HepG2 (cell line): ENCODE measurements at regions not wholly inside any gene's neighbourhood (a gene's known extent, or its start where the extent isn't known, plus 50 kb on each side); places are given as distances from the start of the nearest gene placed in this dataset.

ENCODE experiments used
- ATAC-seq: fragments of 200-7000 bp; cut with Tn5 transposase; 3 replicates; pipeline ENCODE4 v1.9.1; 2020; ENCODE audit warnings: mild to moderate bottlenecking, moderate library complexity
- BruUV-seq: library from RNA; stranded (reverse); fragments of 400-500 nt; replicated peaks from 2 replicates; lab custom pipeline; 2021; lab: Mats Ljungman, UMichigan
- CTCF ChIA-PET: fragments of 300-600 bp; formaldehyde crosslinking; extraction: SDS; loops from one replicate; lab custom pipeline; 2021; ENCODE audit warnings: low total read pairs, inconsistent platforms, low intra/inter-chr PET ratio; lab: Yijun Ruan, JAX
- POLR2A ChIA-PET: fragments of 350-600 bp; sonication (Branson Sonifier 250); formaldehyde crosslinking; loops from one replicate; lab custom pipeline; 2020; ENCODE audit warnings: antibody characterized with exemption, inconsistent platforms; lab: Yijun Ruan, JAX
- DNase-seq: peaks from one replicate; pipeline ENCODE4 v3.0.0-alpha.2; 2015; ENCODE audit warnings: low spot score
- FAIRE-seq: peaks from 3 replicates; lab custom pipeline; 2011; peaks lifted over from hg19 to GRCh38; lab: Jason Lieb, UNC
- H2AFZ ChIP-seq: one replicate; pipeline ENCODE4 v1.6.1; 2011; ENCODE audit warnings: low read length, inconsistent platforms
- H3K27ac ChIP-seq: fragments of 300-600 bp; 3 replicates; pipeline ENCODE4 v1.8.0; 2011; ENCODE audit warnings: mixed run types, mild to moderate bottlenecking, mixed read lengths, low read length, inconsistent platforms; ENCODE audit not compliant: insufficient read depth; ENCODE audit errors: extremely low read length
- H3K27me3 ChIP-seq, 2 experiments: fragments of 200-600 bp in 1 of 2; 2 replicates in 1 of 2; 3 replicates in 1 of 2; pipeline versions ENCODE4 v1.6.0 to v1.8.0; 2011; ENCODE audit warnings: low read length in 2 of 2, mild to moderate bottlenecking in 2 of 2, moderate library complexity in 2 of 2, inconsistent platforms in 1 of 2; ENCODE audit not compliant: insufficient read depth in 2 of 2, control insufficient read depth in 1 of 2
- H3K36me3 ChIP-seq, 2 experiments: fragments of 200-600 bp in 1 of 2; replicated peaks in 1 of 2; 2 replicates in 1 of 2; 3 replicates in 1 of 2; pipeline versions ENCODE4 v1.5.1 to v1.8.0; 2011; ENCODE audit warnings: low read length in 2 of 2, inconsistent platforms in 1 of 2; ENCODE audit not compliant: insufficient read depth in 2 of 2, control insufficient read depth in 1 of 2
- H3K4me1 ChIP-seq: 2 replicates; pipeline ENCODE4 v1.5.1; 2012; ENCODE audit warnings: low read length, inconsistent platforms; ENCODE audit not compliant: insufficient read depth
- H3K4me2 ChIP-seq: 2 replicates; pipeline ENCODE4 v1.6.0; 2011; ENCODE audit warnings: low read depth, low read length, inconsistent platforms
- H3K4me3 ChIP-seq, 3 experiments: fragments of 200-600 bp in 1 of 3; sonication (generic), shearing (Covaris generic) in 1 of 3; replicated peaks in 1 of 3; 2 replicates each; pipeline ENCODE4 v1.5.1; 2011 to 2016; ENCODE audit warnings: low read length in 3 of 3, inconsistent platforms in 2 of 3, low read depth in 2 of 3, mild to moderate bottlenecking in 2 of 3, control low read depth in 1 of 3, mixed read lengths in 1 of 3; ENCODE audit not compliant: insufficient read depth in 1 of 3
- H3K79me2 ChIP-seq: one replicate; pipeline ENCODE4 v1.6.1; 2011; ENCODE audit warnings: low read length, inconsistent platforms; ENCODE audit not compliant: insufficient read depth
- H3K9ac ChIP-seq: 2 replicates; pipeline ENCODE4 v1.6.0; 2011; ENCODE audit warnings: mild to moderate bottlenecking, low read depth, low read length, inconsistent platforms; ENCODE audit not compliant: insufficient read depth
- H3K9me3 ChIP-seq: 2 replicates; pipeline ENCODE4 v1.5.1; 2012; ENCODE audit warnings: mild to moderate bottlenecking, low read length
- H4K20me1 ChIP-seq: 2 replicates; pipeline ENCODE4 v1.6.0; 2011; ENCODE audit warnings: inconsistent platforms, mild to moderate bottlenecking, low read length, moderate library complexity; ENCODE audit not compliant: insufficient read depth
- CEBPB ChIP-seq: IDR thresholded peaks from 2 replicates; pipeline ENCODE4 v1.6.1; 2011; ENCODE audit warnings: low read depth, low read length, improper control_type of control experiment, borderline replicate concordance
- CENPX ChIP-seq: sonication (generic); formaldehyde crosslinking; IDR thresholded peaks from 2 replicates; pipeline ENCODE4 v1.9.0; 2021; ENCODE audit warnings: mild to moderate bottlenecking, missing genetic modification reagents, moderate library complexity
- FOXP1 ChIP-seq, 2 experiments: fragments of 450-650 bp in 1 of 2; IDR thresholded peaks; 2 replicates each; pipeline ENCODE4 v1.6.1; 2017 to 2018; ENCODE audit warnings: antibody characterized with exemption in 1 of 2
- KDM6A ChIP-seq: IDR thresholded peaks from 2 replicates; pipeline ENCODE4 v1.6.1; 2016; ENCODE audit warnings: low read depth
- KLF16 ChIP-seq, 2 experiments: sonication (generic) in 1 of 2; formaldehyde crosslinking in 1 of 2; IDR thresholded peaks; 2 replicates each; pipeline versions ENCODE4 v1.6.1 to v1.8.0; 2016 to 2023; ENCODE audit warnings: missing genetic modification reagents in 2 of 2, missing compliant biosample characterization in 1 of 2
- SSRP1 ChIP-seq: IDR thresholded peaks from 2 replicates; pipeline ENCODE4 v1.6.1; 2016; ENCODE audit warnings: control low read depth
- WGBS: methylation state at CpG from one replicate; pipeline ENCODE4 v1.1.6; 2017; ENCODE audit warnings: low lambda C conversion rate; 5-methylcytosine and 5-hydroxymethylcytosine counted together
- in situ Hi-C: cut with HindIII; loops from 2 replicates; pipeline ENCODE4 v1.10.0; 2017; ENCODE audit warnings: low pct_unique_long_range_greater_than_20kb; ENCODE audit not compliant: extremely low pct_ligation_motif_present
- intact Hi-C: fragments of 100-400 bp; cut with micrococcal nuclease; formaldehyde crosslinking; loops from one replicate; pipeline ENCODE4 v1.10.0; 2022; ENCODE audit not compliant: unreplicated experiment
- TF ChIP-seq, protein P1 (sequence below), 2 experiments: fragments of 450-650 bp in 1 of 2; sonication (generic) in 1 of 2; formaldehyde crosslinking in 1 of 2; IDR thresholded peaks; 2 replicates each; pipeline versions ENCODE4 v1.6.1 to v1.8.0; 2016 to 2022; ENCODE audit warnings: antibody characterized with exemption in 1 of 2, mild to moderate bottlenecking in 1 of 2, missing genetic modification reagents in 1 of 2
- TF ChIP-seq, protein P2 (sequence below), 2 experiments: sonication (generic) in 1 of 2; formaldehyde crosslinking in 1 of 2; IDR thresholded peaks; 2 replicates each; pipeline versions ENCODE4 v1.6.1 to v1.9.0; 2014 to 2022; ENCODE audit warnings: antibody characterized with exemption in 1 of 2, borderline replicate concordance in 1 of 2, inconsistent platforms in 1 of 2, low read depth in 1 of 2, missing genetic modification reagents in 1 of 2

DNA sequence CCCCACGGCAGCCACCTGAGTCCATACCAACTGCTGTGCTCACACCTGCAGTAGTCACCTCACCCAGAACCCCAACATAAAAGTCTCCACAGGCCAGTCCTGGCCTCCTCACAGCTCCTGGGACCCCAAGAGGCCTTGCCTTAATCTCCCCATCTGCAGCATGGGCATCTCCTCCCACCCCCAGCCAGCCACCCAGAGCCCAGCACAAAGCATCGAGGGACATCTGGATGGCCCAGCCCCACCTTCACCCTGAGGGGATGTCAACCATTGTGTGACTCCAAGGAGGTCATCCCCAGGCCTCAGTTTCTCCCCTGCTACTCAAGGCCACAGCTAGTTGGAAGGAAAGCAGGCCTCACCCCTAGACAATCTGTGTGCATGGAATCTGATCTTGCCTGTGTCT, 1775.3 kb downstream of the TP53TG3F start (continued):
- TF ChIP-seq, protein P1, sequence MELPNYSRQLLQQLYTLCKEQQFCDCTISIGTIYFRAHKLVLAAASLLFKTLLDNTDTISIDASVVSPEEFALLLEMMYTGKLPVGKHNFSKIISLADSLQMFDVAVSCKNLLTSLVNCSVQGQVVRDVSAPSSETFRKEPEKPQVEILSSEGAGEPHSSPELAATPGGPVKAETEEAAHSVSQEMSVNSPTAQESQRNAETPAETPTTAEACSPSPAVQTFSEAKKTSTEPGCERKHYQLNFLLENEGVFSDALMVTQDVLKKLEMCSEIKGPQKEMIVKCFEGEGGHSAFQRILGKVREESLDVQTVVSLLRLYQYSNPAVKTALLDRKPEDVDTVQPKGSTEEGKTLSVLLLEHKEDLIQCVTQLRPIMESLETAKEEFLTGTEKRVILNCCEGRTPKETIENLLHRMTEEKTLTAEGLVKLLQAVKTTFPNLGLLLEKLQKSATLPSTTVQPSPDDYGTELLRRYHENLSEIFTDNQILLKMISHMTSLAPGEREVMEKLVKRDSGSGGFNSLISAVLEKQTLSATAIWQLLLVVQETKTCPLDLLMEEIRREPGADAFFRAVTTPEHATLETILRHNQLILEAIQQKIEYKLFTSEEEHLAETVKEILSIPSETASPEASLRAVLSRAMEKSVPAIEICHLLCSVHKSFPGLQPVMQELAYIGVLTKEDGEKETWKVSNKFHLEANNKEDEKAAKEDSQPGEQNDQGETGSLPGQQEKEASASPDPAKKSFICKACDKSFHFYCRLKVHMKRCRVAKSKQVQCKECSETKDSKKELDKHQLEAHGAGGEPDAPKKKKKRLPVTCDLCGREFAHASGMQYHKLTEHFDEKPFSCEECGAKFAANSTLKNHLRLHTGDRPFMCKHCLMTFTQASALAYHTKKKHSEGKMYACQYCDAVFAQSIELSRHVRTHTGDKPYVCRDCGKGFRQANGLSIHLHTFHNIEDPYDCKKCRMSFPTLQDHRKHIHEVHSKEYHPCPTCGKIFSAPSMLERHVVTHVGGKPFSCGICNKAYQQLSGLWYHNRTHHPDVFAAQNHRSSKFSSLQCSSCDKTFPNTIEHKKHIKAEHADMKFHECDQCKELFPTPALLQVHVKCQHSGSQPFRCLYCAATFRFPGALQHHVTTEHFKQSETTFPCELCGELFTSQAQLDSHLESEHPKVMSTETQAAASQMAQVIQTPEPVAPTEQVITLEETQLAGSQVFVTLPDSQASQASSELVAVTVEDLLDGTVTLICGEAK (IDR thresholded peaks at IDR 0.05) = no peak
- TF ChIP-seq, protein P1 (CRISPR knock-in tag; IDR thresholded peaks at IDR 0.05) = no peak
- no peak for TF ChIP-seq KLF16 (CRISPR knock-in tag; IDR thresholded peaks at IDR 0.05)
- TF ChIP-seq, all 625 proteins: peak for 0

DNA sequence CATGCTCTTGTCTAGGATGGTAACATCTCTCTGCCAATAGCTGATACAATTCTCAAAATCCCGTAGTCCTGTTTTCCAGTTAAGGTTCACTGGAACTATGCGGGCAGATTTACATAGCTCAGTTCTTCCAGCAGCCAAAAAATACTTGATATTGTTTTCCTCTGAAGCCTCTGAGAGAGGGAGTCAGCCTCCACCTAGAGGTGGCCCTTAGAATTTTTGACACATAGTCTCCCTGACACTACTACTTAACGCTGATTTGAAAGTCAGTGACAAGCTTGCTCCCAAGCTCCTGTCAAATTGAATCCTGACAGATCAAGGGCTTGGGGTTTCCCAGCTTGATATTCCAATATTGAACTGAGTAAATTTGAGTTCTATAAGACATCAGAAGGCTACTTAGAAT, 1780.1 kb downstream of the TP53TG3F start:
- Histone ChIP-seq H3K36me3 (no peaks in the 10 kb centered on the region), H3K9me3 (peaks cover 97% of the 10 kb centered on the region), H3K9ac (no peak overlapping the region), H3K79me2 (no peaks in the 10 kb centered on the region), H3K4me3 (no peak overlapping the region), H3K27me3 (no peaks in the 10 kb centered on the region), H2AFZ (no peak overlapping the region), H3K4me1 (no peaks in the 10 kb centered on the region), H4K20me1 (no peaks in the 10 kb centered on the region), H3K4me2 (no peak overlapping the region), H3K27ac (no peak overlapping the region)
- ATAC-seq = no peak
- no TSS peak for BruUV-seq
- in situ Hi-C loops = no loop called here
- POLR2A ChIA-PET = no interaction called here
- 25% methylated on average over 3 of the region's 3 CpGs for WGBS
- FAIRE-seq = no peak
- DNase-seq = no peak
- CTCF ChIA-PET = no interaction called here
- intact Hi-C loops = no loop called here
- TF ChIP-seq CEBPB = no peak
- no peak for TF ChIP-seq SSRP1
- TF ChIP-seq CENPX (CRISPR knock-in tag) = no peak
- TF ChIP-seq KDM6A (CRISPR knock-in tag) = no peak
- no peak for TF ChIP-seq FOXP1 (IDR thresholded peaks at IDR 0.05)
- TF ChIP-seq FOXP1 (CRISPR knock-in tag; IDR thresholded peaks at IDR 0.05) = no peak
- TF ChIP-seq, protein P2, sequence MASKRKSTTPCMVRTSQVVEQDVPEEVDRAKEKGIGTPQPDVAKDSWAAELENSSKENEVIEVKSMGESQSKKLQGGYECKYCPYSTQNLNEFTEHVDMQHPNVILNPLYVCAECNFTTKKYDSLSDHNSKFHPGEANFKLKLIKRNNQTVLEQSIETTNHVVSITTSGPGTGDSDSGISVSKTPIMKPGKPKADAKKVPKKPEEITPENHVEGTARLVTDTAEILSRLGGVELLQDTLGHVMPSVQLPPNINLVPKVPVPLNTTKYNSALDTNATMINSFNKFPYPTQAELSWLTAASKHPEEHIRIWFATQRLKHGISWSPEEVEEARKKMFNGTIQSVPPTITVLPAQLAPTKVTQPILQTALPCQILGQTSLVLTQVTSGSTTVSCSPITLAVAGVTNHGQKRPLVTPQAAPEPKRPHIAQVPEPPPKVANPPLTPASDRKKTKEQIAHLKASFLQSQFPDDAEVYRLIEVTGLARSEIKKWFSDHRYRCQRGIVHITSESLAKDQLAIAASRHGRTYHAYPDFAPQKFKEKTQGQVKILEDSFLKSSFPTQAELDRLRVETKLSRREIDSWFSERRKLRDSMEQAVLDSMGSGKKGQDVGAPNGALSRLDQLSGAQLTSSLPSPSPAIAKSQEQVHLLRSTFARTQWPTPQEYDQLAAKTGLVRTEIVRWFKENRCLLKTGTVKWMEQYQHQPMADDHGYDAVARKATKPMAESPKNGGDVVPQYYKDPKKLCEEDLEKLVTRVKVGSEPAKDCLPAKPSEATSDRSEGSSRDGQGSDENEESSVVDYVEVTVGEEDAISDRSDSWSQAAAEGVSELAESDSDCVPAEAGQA (IDR thresholded peaks at IDR 0.05; ENCODE audit: low read depth) = no peak
- TF ChIP-seq, protein P2 (CRISPR knock-in tag; IDR thresholded peaks at IDR 0.05; ENCODE audit: borderline replicate concordance) = no peak
